ENCODE measurements at regions not wholly inside any gene's neighbourhood (a gene's known extent, or its start where the extent isn't known, plus 50 kb on each side); places are given as distances from the start of the nearest gene placed in this dataset.

- Histone ChIP-seq H3K36me3 (no peaks in the 10 kb centered on the region), H3K9me3 (no peaks in the 10 kb centered on the region), H3K27me3 (ENCODE audit: low read depth) (no peaks in the 10 kb centered on the region), H3K4me1 (no peaks in the 10 kb centered on the region), H3K4me3 (no peak overlapping the region), H3K27ac (no peak overlapping the region)
- intact Hi-C loops (cut with DNase I) = no loop called here
- DNase-seq = no peak
- no peak for TF ChIP-seq CTCF (IDR thresholded peaks at IDR 0.05)
- no peak for ATAC-seq
Measured at GRCh38 chrX:39883666-39884065, 214.1 kb downstream of the BCOR start.

GRCh38 chrX:39886282-39886681, 211.5 kb downstream of the BCOR start:
- Histone ChIP-seq H3K27ac (no peak overlapping the region), H3K9me3 (no peaks in the 10 kb centered on the region), H3K4me1 (no peaks in the 10 kb centered on the region), H3K36me3 (no peaks in the 10 kb centered on the region), H3K27me3 (ENCODE audit: low read depth) (no peaks in the 10 kb centered on the region), H3K4me3 (no peak overlapping the region)
- peak in 1 of 2 donors; percentile 65 for ATAC-seq
- TF ChIP-seq CTCF (IDR thresholded peaks at IDR 0.05) = no peak
- intact Hi-C loops (cut with DNase I) = no loop called here
- peak; percentile 53 for DNase-seq

- H3K27ac ChIP-seq = no peak overlapping the region
- no peaks in the 10 kb centered on the region for H3K36me3 ChIP-seq
- H3K4me1 ChIP-seq = peaks cover under 1% of the 10 kb centered on the region
- TF ChIP-seq CTCF (IDR thresholded peaks at IDR 0.05) = no peak
- no peak overlapping the region for H3K4me3 ChIP-seq
- DNase-seq (no peak), ATAC-seq (no peak)
- no peaks in the 10 kb centered on the region for H3K9me3 ChIP-seq
- no peaks in the 10 kb centered on the region for H3K27me3 ChIP-seq (ENCODE audit: low read depth)
- intact Hi-C loops (cut with DNase I) = no loop called here
Measured at GRCh38 chrX:39888730-39889129, 209.0 kb downstream of the BCOR start.

- DNase-seq = no peak
- Histone ChIP-seq H3K27me3 (ENCODE audit: low read depth) (no peaks in the 10 kb centered on the region), H3K36me3 (no peaks in the 10 kb centered on the region), H3K9me3 (no peaks in the 10 kb centered on the region), H3K4me1 (peaks cover 8% of the 10 kb centered on the region), H3K27ac (no peak overlapping the region), H3K4me3 (no peak overlapping the region)
- intact Hi-C loops (cut with DNase I) = no loop called here
- ATAC-seq = no peak
- no peak for TF ChIP-seq CTCF (IDR thresholded peaks at IDR 0.05)
Measured at GRCh38 chrX:39889704-39890103, 208.1 kb downstream of the BCOR start.

- no peak for ATAC-seq
- intact Hi-C loops (cut with DNase I) = no loop called here
Measured at GRCh38 chrX:39890807-39891206, 207.0 kb downstream of the BCOR start.

More at GRCh38 chrX:39890807-39891206, 207.0 kb downstream of the BCOR start:
- Histone ChIP-seq H3K4me3 (no peak overlapping the region), H3K27me3 (ENCODE audit: low read depth) (no peaks in the 10 kb centered on the region), H3K27ac (no peak overlapping the region), H3K36me3 (no peaks in the 10 kb centered on the region), H3K9me3 (no peaks in the 10 kb centered on the region), H3K4me1 (peaks cover 19% of the 10 kb centered on the region)
- TF ChIP-seq CTCF (IDR thresholded peaks at IDR 0.05) = no peak
- DNase-seq = no peak

Measured in lower lobe of right lung (tissue), 2 donors.